ENCODE measurements at regions not wholly inside any gene's neighbourhood (a gene's known extent, or its start where the extent isn't known, plus 50 kb on each side); places are given as distances from the start of the nearest gene placed in this dataset.

DNA sequence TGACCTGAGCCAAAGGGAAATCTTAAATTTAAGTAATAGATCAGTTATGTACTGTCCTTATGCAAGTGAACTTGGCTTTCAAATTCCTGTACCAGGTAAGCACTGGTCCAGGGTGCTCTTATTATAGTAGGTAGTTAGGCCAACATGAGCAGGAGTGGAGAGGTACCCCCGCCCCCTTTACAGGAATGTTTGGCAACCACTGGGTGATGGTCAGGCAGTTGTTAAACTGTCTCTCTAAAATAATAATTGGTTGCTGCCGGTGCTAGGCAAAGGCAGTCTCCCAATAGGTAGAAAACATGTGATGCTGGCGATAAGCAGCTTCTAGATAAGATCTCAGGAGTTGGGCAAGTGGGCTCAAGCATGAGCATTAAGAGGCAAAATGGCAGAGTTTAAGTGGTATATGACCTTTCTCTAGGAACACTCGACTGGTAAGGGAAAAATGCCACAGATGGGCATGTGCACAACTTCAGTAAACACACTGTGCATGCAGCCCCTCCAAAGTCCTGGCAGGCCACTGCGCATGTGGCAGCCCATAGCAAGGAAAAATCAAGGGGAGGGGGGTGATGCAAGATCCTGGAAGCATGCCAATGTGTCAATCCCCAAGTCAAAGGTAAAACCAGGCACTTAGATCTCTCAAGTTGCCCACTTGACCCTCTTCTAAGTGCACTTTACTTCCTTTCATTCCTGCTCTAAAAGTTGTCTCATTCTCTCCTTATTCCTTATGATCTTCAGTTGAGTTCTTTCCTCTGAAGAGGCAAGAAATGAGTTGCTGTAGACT is 1239.7 kb downstream of the C4orf33 start:
- H3K27me3 ChIP-seq (ENCODE audit: control insufficient read depth, insufficient read depth, low read length) = no peaks in the 10 kb centered on the region
- no peak overlapping the region for H3K18ac ChIP-seq (ENCODE audit: low read depth, low read length)

More for the DNA sequence above, 1239.7 kb downstream of the C4orf33 start:
- Histone ChIP-seq H2BK15ac (ENCODE audit: low read depth, low read length) (no peak overlapping the region), H2AK9ac (replicated peaks; ENCODE audit: low read depth, low read length, poor library complexity) (no peak overlapping the region), H2BK120ac (ENCODE audit: low read depth, low read length) (no peak overlapping the region), H3K56ac (ENCODE audit: extremely low read depth, insufficient read depth, low read length) (no peak overlapping the region), H3K4me2 (ENCODE audit: low read depth, low read length) (no peak overlapping the region), H2AK5ac (ENCODE audit: low read depth, low read length) (no peak overlapping the region), H3K9me1 (ENCODE audit: insufficient read depth, low read length) (no peaks in the 10 kb centered on the region), H3K14ac (replicated peaks; ENCODE audit: low read depth, low read length) (no peak overlapping the region), H2AFZ (replicated peaks; ENCODE audit: low read length, poor library complexity) (no peak overlapping the region), H3K9me3 (ENCODE audit: control insufficient read depth, insufficient read depth, low read length) (no peaks in the 10 kb centered on the region), H4K91ac (ENCODE audit: insufficient read depth, low read depth, low read length) (no peak overlapping the region), H3K79me1 (ENCODE audit: low read depth in 1 of 2, low read length in 2 of 2) (no peaks in the 10 kb centered on the region), H2BK5ac (ENCODE audit: low read depth, low read length, poor library complexity, severe bottlenecking) (no peak overlapping the region), H3K9ac (ENCODE audit: low read depth, low read length) (no peak overlapping the region), H3K4me1 (ENCODE audit: control insufficient read depth, insufficient read depth, low read length) (no peaks in the 10 kb centered on the region), H3K36me3 (ENCODE audit: control insufficient read depth, insufficient read depth, low read length) (no peaks in the 10 kb centered on the region), H4K8ac (ENCODE audit: low read depth in 2 of 2, low read length in 2 of 2) (no peak overlapping the region), H4K20me1 (ENCODE audit: insufficient read depth, low read length) (no peaks in the 10 kb centered on the region), H3K4ac (ENCODE audit: low read depth, low read length) (no peak overlapping the region), H4K5ac (ENCODE audit: low read depth, low read length) (no peak overlapping the region), H3K4me3 (ENCODE audit: insufficient read depth, low read depth, low read length) (no peak overlapping the region), H2BK20ac (ENCODE audit: low read depth, low read length) (no peak overlapping the region), H3K23ac (ENCODE audit: low read depth, low read length) (no peak overlapping the region), H3K27ac (ENCODE audit: insufficient read depth, low read length) (no peak overlapping the region)
- dilution Hi-C loops (cut with HindIII; ENCODE audit: low sequenced_read_pairs, unreplicated experiment) = no loop called here
- ChIA-PET POLR2A (ENCODE audit: unreplicated experiment) (no interaction called here), CTCF (interaction anchor here (0.6 kb wide), 1 partner anchor 1186 kb away, joined by 3 read pairs; no protein-coding TSS in a partner anchor)
- no TSS peak for BruUV-seq (replicated peaks)
- intact Hi-C loops (cut with micrococcal nuclease) = no loop called here
- ATAC-seq (ENCODE audit: low read depth) = no peak
- DNase-seq = no peak
- TF ChIP-seq RAD21 (IDR thresholded peaks at IDR 0.05; ENCODE audit: low read length) = no peak
- TF ChIP-seq, protein P1, sequence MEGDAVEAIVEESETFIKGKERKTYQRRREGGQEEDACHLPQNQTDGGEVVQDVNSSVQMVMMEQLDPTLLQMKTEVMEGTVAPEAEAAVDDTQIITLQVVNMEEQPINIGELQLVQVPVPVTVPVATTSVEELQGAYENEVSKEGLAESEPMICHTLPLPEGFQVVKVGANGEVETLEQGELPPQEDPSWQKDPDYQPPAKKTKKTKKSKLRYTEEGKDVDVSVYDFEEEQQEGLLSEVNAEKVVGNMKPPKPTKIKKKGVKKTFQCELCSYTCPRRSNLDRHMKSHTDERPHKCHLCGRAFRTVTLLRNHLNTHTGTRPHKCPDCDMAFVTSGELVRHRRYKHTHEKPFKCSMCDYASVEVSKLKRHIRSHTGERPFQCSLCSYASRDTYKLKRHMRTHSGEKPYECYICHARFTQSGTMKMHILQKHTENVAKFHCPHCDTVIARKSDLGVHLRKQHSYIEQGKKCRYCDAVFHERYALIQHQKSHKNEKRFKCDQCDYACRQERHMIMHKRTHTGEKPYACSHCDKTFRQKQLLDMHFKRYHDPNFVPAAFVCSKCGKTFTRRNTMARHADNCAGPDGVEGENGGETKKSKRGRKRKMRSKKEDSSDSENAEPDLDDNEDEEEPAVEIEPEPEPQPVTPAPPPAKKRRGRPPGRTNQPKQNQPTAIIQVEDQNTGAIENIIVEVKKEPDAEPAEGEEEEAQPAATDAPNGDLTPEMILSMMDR (conservative IDR thresholded peaks at IDR 0.05; ENCODE audit: low read depth, low read length) = no peak
- TF ChIP-seq POLR2A (IDR thresholded peaks at IDR 0.05; ENCODE audit: low read depth, low read length) = no peak
- TF ChIP-seq MAZ (IDR thresholded peaks at IDR 0.05; ENCODE audit: borderline replicate concordance, low read depth, low read length) = no peak
- TF ChIP-seq NFE2L2 (IDR thresholded peaks at IDR 0.05; ENCODE audit: low read depth, low read length) = no peak
- no peak for TF ChIP-seq CEBPB (IDR thresholded peaks at IDR 0.05; ENCODE audit: low read depth, low read length)
- TF ChIP-seq, protein P2, sequence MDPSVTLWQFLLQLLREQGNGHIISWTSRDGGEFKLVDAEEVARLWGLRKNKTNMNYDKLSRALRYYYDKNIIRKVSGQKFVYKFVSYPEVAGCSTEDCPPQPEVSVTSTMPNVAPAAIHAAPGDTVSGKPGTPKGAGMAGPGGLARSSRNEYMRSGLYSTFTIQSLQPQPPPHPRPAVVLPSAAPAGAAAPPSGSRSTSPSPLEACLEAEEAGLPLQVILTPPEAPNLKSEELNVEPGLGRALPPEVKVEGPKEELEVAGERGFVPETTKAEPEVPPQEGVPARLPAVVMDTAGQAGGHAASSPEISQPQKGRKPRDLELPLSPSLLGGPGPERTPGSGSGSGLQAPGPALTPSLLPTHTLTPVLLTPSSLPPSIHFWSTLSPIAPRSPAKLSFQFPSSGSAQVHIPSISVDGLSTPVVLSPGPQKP (IDR thresholded peaks at IDR 0.05; ENCODE audit: borderline replicate concordance, low read depth, low read length) = no peak
- TF ChIP-seq CHD1 (IDR thresholded peaks at IDR 0.05; ENCODE audit: low read depth, low read length) = no peak
- TF ChIP-seq, protein P3, sequence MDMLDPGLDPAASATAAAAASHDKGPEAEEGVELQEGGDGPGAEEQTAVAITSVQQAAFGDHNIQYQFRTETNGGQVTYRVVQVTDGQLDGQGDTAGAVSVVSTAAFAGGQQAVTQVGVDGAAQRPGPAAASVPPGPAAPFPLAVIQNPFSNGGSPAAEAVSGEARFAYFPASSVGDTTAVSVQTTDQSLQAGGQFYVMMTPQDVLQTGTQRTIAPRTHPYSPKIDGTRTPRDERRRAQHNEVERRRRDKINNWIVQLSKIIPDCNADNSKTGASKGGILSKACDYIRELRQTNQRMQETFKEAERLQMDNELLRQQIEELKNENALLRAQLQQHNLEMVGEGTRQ (IDR thresholded peaks at IDR 0.05; ENCODE audit: low read depth, low read length) = no peak
- no peak for TF ChIP-seq BHLHE40 (IDR thresholded peaks at IDR 0.05; ENCODE audit: low read depth, low read length)
- TF ChIP-seq MAFK (IDR thresholded peaks at IDR 0.05; ENCODE audit: low read depth, low read length) = no peak
- TF ChIP-seq MXI1 (IDR thresholded peaks at IDR 0.05; ENCODE audit: borderline replicate concordance, low read depth, low read length) = no peak
- WGBS, 2 experiments (ENCODE audit: extremely low coverage in 2 of 2, insufficient read length in 1 of 2) = 29% methylated on average over 1 of the region's 5 CpGs; no CpG with 5 or more reads in 1 of the 2 experiments
- in situ Hi-C loops (cut with MboI; ENCODE audit: low sequenced_read_pairs) = no loop called here

All from IMR-90 (cell line).